ENCODE measurements at regions not wholly inside any gene's neighbourhood (a gene's known extent, or its start where the extent isn't known, plus 50 kb on each side); places are given as distances from the start of the nearest gene placed in this dataset.

- no peak for TF ChIP-seq CTCF (IDR thresholded peaks at IDR 0.05; ENCODE audit: low read length, missing control alignments)
- DNase-seq (ENCODE audit: low read depth), result no peak
- no peak overlapping the region for H3K4me3 ChIP-seq (replicated peaks; ENCODE audit: low read depth, low read length)
Measured at GRCh38 chr3:176403531-176403930, 793.8 kb downstream of the TBL1XR1 start.

DNA sequence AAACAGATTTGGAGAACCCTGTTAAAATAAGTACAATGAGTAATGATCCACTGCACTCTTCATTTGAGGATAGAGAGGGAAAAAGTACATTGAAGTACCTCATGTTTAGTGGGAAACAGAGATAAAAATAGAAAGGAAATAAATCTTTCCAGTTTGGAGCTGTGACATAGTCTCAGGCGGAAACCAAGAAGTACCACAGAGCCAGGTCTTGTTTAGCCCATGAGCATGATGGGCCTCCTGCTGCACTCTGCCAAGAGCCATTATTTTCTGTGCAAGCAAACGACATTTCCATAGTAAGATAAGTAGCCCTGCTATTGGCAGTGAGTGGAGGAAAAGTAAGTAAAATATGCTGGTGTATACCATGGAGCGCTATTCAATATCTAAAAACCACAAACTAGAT is 796.1 kb downstream of the TBL1XR1 start:
- no peak overlapping the region for H3K4me3 ChIP-seq (replicated peaks; ENCODE audit: low read depth, low read length)
- DNase-seq (ENCODE audit: low read depth), result no peak
- no peak for TF ChIP-seq CTCF (IDR thresholded peaks at IDR 0.05; ENCODE audit: low read length, missing control alignments)

- TF ChIP-seq CTCF (IDR thresholded peaks at IDR 0.05; ENCODE audit: low read length, missing control alignments), result no peak
- no peak for DNase-seq (ENCODE audit: low read depth)
- no peak overlapping the region for H3K4me3 ChIP-seq (replicated peaks; ENCODE audit: low read depth, low read length)
Measured at GRCh38 chr3:176399193-176399592, 798.1 kb downstream of the TBL1XR1 start.

DNA sequence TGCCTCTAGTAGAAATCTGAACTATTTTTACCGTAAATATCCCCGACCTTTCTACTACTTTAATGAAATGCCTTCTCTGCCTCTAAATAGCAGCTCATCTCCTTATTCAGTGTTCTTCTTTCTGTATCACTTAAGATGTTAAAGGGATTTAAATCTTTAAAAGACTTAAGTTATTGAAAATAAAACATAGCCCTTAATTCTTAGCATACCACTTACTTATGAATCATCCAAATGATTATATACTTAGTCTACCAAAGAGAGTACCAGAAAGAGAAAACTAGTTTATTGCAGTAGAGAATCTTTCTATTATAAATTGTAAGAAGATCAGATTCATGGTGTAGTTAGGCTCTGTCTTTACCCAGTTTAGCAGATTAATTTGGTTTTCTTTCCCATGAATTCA is 802.0 kb downstream of the TBL1XR1 start:
- no peak for DNase-seq (ENCODE audit: low read depth)
- no peak for TF ChIP-seq CTCF (IDR thresholded peaks at IDR 0.05; ENCODE audit: low read length, missing control alignments)
- no peak overlapping the region for H3K4me3 ChIP-seq (replicated peaks; ENCODE audit: low read depth, low read length)

GRCh38 chr3:176378789-176379188 is 818.5 kb downstream of the TBL1XR1 start:
- TF ChIP-seq CTCF (IDR thresholded peaks at IDR 0.05; ENCODE audit: low read length, missing control alignments), result no peak
- DNase-seq (ENCODE audit: low read depth), result no peak
- no peak overlapping the region for H3K4me3 ChIP-seq (replicated peaks; ENCODE audit: low read depth, low read length)

DNA sequence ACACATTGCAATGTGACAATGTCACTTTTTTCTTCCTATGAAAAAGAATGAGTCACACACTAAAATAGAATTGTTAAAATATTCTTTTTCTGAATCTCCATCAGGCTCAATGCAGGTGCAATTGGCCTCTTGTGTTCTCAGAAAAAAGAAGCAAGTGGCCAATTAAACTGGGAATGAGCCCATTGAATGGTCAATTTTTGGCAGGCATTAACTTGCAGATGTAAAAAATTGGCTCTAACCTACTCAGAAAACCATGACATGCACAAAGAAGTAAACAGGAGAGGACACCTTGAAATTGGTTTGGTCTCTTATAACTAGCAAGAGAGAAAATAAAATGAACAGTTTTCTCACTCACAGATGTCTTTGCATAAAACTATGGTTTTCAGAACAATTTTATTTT is 820.8 kb downstream of the TBL1XR1 start:
- no peak for DNase-seq (ENCODE audit: low read depth)
- TF ChIP-seq CTCF (IDR thresholded peaks at IDR 0.05; ENCODE audit: low read length, missing control alignments), result no peak

GRCh38 chr3:176375519-176375918 is 821.8 kb downstream of the TBL1XR1 start:
- no peak overlapping the region for H3K4me3 ChIP-seq (replicated peaks; ENCODE audit: low read depth, low read length)
- DNase-seq (ENCODE audit: low read depth), result no peak
- TF ChIP-seq CTCF (IDR thresholded peaks at IDR 0.05; ENCODE audit: low read length, missing control alignments), result no peak

More for the DNA sequence above, 820.8 kb downstream of the TBL1XR1 start:
- H3K4me3 ChIP-seq (replicated peaks; ENCODE audit: low read depth, low read length), result no peak overlapping the region
